DMS53 treated with DMSO at 0.1 percent for 48 hours (cell line): ENCODE measurements at regions not wholly inside any gene's neighbourhood (a gene's known extent, or its start where the extent isn't known, plus 50 kb on each side); places are given as distances from the start of the nearest gene placed in this dataset.
"Not testable (repeated sequence)": the region's sequence is repeated elsewhere in the genome, so short reads cannot be mapped to it uniquely, and the experiment has no call there.

ENCODE experiments used
- DNase-seq: peaks from one replicate; lab custom pipeline; 2025; ENCODE audit not compliant: unreplicated experiment; lab: John Stamatoyannopoulos, UW

DNA sequence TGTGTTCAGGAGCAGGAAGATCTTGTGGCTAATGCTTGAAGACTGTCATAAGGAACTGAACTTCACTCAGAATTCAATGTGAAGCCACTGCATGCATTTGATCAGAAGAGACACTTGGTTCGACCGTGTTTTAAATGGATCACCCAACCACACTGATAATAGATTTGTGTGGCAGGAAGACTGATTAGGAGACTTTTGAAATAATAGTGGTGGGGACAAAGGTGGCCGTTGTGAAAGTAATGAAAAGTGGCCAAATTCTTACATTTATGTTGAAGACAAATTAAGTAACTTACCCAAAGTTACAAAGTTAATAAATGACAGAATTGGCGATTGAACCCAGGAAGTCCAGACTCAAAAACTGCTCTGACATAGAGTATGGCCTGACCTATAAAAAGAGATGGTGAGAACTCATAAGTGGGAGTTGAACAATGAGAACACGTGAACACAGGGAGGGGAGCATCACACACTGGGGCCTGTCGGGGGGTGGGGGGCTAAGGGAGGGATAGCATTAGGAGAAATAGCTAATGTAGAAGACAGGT is 286.9 kb upstream of the DNAJC19 start:
- no peak for DNase-seq

DNA sequence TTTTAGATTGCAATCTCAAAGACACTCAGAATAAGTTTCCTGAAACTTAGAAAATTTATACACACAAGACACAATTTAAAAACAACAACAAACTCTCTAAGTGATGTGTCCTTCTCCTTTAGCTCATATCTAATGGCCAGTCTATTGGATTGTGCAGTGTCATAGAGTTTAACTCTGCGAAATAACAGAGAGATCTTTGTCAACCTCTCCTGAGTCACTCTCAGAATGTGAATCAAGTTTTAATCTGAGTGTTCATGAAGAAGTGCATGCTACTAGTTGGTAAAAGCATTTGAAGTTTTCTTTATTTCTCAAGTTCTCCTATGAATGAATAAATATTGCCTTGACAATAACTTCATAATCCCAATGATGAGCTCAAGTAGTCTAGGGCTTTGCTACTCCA is 284.5 kb upstream of the DNAJC19 start:
- no peak for DNase-seq

DNA sequence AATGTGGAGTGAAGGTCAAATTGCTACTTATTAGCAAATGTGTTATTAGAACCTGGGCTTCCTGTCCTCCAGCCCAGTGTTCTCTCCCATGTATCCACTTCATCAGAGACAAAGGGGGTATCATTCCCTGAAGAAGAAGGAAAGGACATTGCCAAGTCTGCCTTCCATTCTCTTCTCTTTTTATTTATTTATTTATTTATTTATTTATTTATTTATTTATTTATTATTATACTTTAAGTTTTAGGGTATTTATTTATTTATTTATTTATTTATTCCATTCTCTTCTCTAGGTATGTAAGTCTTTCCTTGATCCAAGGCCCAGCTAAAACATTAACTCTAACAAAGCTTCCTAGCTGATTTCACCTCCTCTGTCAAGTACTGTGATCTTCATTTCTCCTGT is 277.8 kb upstream of the DNAJC19 start:
- DNase-seq = no peak

DNA sequence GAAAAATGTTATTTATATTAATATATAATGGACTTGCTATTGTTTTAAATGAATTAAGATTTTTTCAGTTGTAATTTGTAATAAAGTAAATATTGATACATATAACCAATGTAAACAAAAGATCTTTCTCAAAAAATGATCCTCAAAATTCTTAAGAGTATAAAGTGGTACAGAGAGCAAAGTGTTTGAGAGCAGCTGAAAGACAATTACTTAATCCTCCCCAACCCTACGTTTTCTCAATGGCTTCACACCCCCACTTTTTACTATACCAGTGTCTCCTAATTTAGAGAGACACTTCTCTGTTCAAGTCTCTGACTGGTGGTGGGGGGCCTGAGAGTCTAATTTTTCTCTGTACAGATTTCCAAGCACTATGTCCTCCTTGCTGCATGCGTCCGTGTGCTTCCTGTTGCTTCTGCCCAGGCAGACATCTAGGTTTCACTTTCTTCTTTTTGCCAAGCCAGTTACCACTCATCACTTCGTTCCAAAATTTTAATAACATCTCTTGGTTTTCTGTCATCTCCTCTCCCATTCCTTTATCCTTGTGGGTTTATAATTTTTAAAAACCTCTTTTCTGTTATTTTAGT is 276.3 kb upstream of the DNAJC19 start:
- DNase-seq = peak; percentile 1

DNA sequence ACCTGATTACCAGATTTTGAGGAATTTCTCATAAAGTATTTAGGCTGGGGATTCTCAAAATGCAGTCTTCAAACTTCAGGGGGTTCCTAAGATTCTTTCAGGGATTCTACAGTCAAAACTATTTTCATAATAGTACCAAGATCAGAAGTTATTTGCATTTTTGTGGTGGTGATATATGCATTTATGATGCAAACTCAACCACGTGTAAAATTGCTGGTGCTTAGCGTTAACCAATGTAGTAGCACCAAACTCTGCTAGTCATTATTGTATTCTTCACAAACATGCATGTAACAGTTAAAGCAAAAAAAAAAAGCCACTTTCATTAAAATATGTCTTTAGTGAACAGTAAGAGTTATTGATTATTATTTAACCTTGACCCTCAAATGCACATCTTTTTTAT is 274.9 kb upstream of the DNAJC19 start:
- no peak for DNase-seq

DNA sequence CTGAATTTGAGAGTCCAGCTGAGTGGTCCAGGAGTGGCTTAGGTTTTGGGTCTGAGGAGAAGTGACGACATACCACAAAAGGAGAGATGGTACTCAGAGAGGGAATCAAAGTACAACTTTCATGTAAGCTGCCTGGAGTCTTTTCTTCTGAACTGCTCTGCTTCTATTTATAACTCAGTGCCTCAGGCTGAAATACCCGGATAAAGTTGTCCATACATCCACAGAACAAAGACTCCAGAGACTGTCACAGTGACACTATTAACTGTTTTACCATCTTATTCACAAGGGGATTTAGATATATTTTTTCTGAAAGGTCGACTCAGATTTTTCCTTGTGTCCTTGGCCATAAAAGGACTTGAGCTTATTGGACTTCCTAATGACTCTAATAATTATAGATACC is 264.3 kb upstream of the DNAJC19 start:
- no peak for DNase-seq

DNA sequence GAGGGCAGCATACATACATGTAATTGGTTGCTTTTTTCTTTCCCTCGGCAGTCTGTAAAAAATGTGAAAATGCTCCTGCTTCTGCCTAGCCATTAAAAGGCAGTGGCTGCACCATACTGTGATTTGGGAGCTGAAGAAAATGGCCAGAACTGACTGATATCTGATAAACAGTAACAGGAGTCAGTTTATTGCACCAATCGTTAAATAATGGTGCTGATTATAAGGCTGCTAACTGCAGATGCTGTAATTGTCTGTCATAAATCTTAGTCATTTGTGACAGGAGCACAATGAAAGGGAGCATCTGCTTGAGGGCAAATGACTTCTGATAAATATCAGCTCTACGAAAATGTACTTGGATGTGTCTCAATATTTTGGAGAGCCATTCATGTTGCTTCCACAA is 263.1 kb upstream of the DNAJC19 start:
- no peak for DNase-seq

DNA sequence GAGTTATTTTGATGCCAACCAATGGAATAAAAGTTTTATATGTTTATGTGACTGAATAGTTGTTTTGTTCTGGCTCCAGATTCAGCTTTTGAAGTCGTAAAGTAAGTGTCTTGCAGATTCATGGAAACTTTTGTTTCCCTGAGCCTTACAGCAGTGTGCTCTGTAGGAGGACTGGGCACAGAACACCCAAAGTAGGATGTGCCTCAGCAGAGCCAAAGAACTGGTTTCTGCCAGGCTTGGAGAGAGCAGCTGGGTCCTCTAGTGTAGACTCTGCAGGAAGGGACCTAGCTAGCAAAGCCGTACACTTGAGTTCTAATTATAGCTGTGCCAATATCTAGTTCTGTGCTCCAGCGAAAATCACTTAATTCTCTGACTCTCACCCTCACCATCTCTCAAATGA is 261.2 kb upstream of the DNAJC19 start:
- DNase-seq = no peak

DNA sequence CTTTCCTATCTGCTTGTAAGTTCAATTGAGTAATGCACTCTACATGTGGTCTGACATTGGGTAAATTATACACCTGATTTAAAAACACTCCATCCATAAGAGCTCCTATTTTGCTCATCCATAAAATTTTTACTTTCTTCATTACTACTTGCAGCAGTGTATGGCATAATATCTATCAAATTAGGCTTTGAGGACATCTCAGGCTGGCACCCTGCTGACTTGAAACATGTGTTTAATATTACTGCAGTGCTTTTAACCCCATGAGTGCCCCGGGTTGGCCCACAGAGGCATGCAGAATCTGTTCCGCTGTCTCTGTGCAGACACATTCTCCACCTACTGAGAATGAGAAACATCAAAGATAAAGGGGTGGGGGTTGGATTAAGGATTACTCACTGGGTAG is 249.9 kb upstream of the DNAJC19 start:
- no peak for DNase-seq

DNA sequence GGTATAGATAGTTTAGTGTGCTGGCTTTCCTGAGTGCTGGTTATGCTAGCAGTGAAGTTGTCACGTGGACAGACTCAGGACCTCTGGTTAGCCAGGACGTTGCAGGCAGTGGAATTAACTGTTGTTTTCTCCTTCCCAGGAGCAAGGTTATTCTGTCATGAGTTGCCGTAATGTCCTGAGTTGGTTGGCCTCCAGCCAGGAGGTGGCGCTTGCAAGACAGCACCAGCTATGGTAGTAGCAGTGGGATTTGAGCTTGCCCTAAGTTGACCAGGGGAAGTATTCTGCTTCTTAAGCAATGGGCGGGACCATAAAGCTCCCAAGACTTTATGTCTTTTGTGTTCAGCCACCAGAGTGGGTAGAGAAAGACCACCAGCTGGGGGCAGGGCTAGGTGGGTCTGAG is 240.7 kb upstream of the DNAJC19 start:
- no peak for DNase-seq

DNA sequence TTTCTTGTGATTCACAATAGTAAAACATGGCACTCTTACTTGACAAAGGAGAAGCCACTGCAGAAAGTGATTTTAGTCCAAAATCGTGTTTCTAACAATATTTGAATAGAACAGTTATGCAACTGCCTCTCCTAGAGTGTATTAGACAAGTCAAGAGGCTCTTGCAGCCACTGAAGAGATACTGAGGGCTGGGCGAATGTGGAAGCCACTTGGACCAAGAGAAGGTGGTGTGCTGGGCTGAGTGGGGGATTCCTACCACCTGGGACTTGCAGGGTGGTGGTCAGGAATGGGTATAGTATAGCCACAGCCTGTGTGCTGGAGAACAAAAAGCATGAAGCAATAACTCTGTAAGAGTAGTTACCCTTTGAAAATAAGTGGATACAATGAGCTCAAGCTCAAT is 223.8 kb upstream of the DNAJC19 start:
- no peak for DNase-seq

DNA sequence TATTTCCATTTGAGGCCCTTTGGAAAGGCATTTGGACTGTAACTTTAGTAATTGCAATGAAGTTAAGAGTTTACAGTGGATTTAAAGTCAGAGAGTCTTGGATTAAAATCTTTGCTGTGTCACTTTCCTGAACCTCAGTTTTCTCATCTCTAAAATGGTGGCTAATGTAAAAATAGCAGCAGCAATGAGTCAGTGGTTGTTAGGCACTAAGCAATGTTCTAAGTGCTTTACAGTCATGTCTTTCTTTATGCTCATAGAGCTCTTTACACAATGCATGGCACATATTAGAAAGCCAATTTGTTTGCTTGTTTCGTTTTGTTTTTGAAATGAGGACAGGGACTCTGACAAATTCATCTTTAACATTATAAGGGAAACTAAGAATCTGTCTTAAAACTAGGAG is 222.7 kb upstream of the DNAJC19 start:
- DNase-seq = no peak

DNA sequence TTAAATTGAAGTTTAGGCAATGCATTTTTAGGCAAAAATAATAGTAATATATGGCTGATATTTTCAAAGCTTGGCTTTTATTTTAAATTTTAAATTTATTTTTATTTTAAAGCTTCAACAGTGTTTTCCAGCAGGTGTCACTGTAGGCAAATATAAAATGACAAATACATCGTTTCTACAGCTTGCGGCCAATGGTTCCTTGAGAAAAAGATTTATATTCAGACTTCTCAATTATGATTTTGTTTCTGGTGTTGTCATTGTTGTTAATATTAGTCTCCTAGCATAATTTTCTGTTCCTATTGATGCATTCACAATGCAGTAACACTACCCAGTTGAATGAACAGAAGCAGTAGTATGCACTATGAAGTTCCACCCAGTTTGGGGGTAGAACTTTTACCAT is 220.7 kb upstream of the DNAJC19 start:
- DNase-seq = peak; percentile 15

DNA sequence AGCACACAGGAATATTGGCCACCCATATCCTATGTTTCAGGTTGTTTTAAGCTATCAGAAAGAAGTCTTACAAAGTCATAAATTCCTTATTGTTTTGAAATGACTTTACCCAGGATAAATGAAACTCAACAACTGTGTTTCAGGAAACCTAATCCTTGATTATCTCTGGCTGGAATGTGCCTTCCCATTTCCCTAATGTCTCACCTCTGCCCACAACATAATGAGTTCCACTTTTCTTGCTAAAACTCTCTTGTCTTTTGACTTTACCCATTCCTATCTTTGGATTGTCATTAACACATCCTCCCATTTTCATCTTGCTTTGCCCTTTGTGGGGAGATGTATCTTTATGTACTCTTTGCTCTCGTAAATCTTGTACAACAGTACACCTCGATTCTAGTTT is 200.0 kb upstream of the DNAJC19 start:
- no peak for DNase-seq

DNA sequence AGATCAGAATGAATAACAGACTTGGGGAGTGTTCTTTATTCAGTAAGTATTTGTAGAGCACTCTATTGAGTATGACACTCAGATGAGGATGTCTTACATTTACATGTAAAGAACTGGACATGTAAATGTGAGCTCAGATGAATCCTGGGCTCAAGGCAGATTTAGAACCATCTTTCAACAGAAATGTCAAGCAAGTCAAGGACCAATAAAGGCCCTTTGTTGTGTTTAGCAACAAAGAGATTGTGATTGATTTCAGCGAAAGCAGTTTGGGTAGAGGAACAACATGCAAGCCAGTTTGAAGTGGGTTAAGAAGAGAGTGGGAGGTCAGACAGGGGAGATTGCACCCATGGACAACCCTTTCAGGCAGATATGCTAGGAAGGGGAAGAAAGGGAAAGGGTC is 194.2 kb upstream of the DNAJC19 start:
- DNase-seq = no peak

DNA sequence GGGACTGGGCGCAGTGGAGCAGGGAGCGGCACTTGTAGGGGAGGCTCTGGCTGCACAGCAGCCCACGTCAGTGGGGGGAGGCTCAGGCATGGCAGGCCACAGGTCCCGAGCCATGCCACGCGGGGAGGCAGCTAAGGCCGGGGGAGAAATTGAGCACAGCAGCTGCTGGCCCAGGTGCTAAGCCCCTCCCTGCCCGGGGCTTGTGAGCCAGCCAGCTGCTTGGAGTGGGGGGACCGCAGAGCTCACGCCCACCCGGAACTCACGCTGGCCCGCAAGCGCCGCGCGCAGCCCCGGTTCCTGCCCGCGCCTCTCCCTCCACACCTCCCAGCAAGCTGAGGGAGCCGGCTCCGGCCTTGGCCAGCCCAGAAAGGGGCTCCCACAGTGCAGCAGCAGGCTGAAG is 193.5 kb upstream of the DNAJC19 start:
- not testable (repeated sequence) for DNase-seq

DNA sequence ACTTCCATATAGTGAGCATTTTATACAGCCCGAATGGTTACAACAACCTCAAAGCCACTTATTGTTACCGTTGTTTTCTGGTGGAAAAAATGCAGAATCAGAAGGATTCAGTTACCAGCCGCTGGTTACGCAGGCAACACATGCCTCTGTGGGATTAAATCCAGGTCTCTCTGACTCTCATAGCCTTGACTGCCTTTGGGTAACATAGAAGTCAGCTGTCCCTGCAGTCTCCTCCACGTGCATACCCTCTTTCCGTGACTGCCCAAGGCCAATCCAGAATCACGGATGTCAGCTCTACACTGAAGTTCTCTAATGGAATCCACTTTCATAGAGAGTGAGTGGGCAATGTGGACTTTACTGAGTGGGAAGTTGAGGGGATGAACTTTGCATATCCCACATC is 189.5 kb upstream of the DNAJC19 start:
- DNase-seq = no peak

DNA sequence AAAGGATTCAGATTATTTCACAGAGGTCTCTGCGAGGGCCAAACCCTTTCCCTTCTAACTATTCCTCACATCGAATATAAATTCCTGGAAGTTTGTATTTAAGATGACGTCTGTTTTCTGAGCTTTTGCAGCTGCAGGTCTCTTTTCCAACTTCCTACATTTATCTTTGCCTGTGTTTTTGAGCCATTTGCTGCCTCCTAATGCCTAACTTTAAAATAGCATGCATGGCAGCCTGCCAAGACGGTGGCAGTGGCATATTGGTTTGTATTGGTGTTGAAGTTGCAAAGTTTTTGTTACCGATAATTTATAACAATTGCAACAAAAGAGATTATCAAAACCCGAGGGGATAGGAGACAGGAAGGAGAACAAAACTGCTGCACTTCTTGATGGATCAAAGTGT is 187.1 kb upstream of the DNAJC19 start:
- DNase-seq = peak; percentile 48

DNA sequence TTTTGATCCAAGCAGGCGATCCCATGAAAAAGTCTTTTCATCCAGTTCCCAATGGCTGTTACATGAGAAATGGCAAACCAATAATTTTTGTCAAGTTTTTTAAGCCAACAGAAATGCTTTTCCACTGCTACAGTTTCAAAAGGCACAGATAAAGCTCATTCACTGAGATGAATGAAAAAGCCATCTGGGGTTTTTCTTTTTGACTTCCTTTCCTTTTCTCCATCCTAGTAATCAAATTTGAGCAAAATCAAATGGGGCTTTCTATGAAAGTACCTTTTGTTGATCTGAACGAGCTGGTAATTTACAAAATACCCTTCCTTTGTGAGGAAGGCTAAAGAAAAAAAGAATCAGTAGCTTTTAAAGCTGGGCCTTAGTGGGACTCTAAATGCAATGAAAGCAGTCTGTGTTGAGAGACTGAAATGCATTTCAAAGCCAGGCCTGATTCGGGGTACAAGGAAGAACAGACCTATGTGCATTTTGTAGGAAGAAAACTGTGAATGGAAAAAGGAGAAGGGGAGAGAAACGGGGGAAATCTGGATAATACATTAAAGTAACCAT is 185.2 kb upstream of the DNAJC19 start:
- no peak for DNase-seq

DNA sequence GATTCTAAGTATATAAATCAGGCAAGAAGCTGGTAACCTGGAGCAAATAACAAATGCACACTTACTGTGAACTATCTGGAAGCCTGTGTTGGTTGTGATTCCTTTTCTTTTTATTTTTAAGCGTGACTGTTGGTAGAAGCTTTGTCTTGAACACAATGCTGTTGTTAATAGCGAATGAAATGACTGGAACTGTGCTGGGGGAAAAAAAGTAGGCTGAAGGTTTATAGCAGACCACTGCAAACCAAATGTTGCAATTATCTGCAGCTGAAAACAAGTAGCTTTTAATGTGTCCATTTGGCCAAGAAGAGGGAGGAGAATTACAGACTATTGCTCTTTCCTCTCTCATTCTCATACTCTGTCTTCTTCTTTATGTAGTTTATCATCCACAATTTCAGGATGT is 184.5 kb upstream of the DNAJC19 start:
- DNase-seq = no peak

DNA sequence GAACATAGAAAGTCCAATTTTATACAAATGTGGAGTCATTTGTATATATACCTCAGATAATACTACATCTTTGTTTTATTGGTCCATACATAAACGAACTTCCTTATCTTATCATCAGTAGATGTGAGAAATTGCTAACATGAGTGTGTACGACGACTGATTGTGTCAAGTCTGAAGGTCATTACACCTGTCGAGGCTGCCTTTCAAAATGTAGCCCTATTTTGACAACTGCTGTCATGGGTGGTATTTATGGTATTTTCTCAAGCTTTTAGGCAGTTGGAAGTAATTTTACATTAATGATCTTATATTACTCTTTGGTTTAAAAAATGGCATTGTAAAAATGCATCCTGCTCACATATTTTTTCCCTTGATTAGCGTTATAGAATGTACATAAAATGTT is 183.7 kb upstream of the DNAJC19 start:
- DNase-seq = no peak

DNA sequence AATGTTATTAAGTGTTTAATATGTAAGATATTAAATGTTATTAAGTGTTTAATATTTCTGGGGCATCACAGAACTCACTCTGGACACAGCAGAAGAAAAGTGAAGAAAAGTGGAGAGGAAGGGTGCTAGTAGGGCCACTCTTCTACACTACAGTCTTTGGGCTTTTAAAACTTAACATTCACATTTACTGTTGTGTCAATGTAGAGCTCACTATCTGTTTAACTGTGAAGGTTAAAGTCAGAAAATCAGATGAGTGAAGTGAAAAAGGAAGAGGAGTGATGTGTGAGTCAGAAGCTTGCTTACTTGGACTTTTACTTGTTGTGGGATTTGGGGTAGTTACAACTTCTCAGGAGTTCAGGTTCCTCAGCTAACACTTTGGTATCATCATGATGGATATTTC is 145.3 kb upstream of the DNAJC19 start:
- DNase-seq = no peak

DNA sequence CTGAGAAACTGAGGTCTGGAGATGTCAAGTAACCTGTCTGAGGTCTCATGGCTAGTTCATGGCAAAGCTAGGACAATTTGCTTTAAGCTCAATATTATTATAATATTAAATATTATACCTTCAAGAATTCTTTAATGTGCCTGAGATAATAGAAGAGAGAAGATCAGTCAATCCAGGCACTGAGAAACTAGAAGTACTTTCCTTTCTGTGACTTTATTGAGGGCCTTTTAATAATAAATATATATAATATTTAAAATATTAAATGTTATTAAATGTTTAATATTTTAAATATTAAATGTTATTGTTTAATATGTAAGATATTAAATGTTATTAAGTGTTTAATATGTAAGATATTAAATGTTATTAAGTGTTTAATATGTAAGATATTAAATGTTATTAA is 144.3 kb upstream of the DNAJC19 start:
- no peak for DNase-seq
